Natural killer cell (primary cell): ENCODE measurements at regions not wholly inside any gene's neighbourhood (a gene's known extent, or its start where the extent isn't known, plus 50 kb on each side); places are given as distances from the start of the nearest gene placed in this dataset.
"Not testable (repeated sequence)": the region's sequence is repeated elsewhere in the genome, so short reads cannot be mapped to it uniquely, and the experiment has no call there.

ENCODE experiments used
- ATAC-seq, 3 donors: fragments of 150-1000 bp in 2 of 3; fragments of 200-7000 bp in 1 of 3; cut with Tn5 transposase; 1 replicate in 1 of 3; 2 replicates in 2 of 3; pipeline ENCODE4 v1.10.0; 2021; ENCODE audit warnings: mild to moderate bottlenecking in 2 of 3, moderate library complexity in 2 of 3
- DNase-seq, 2 donors: peaks; one replicate each; pipeline versions ENCODE4 v3.0.0 to v3.0.0-alpha.2; 2013 to 2021; ENCODE audit warnings: mixed read lengths in 1 of 2
- H3K27ac ChIP-seq: one replicate; pipeline ENCODE4 v1.5.1; 2013; ENCODE audit warnings: mild to moderate bottlenecking, low read length
- H3K27me3 ChIP-seq: one replicate; pipeline ENCODE4 v1.6.1; 2013; ENCODE audit warnings: low read length; ENCODE audit not compliant: control insufficient read depth, insufficient read depth
- H3K36me3 ChIP-seq: one replicate; pipeline ENCODE4 v1.6.1; 2013; ENCODE audit warnings: low read length; ENCODE audit not compliant: control insufficient read depth, insufficient read depth
- H3K4me1 ChIP-seq: one replicate; pipeline ENCODE4 v1.6.1; 2013; ENCODE audit warnings: low read length; ENCODE audit not compliant: control insufficient read depth, insufficient read depth
- H3K4me3 ChIP-seq: one replicate; pipeline ENCODE4 v1.5.1; 2013; ENCODE audit warnings: low read length
- H3K9me3 ChIP-seq: one replicate; pipeline ENCODE4 v1.6.1; 2013; ENCODE audit warnings: low read length; ENCODE audit not compliant: control insufficient read depth, insufficient read depth
- H3K27ac Mint-ChIP-seq, 2 donors: one replicate each; pipeline ENCODE4 v1.8.0; 2022; ENCODE audit warnings: mild to moderate bottlenecking in 2 of 2, mixed read lengths in 2 of 2, moderate library complexity in 1 of 2
- H3K27me3 Mint-ChIP-seq, 2 donors: one replicate each; pipeline ENCODE4 v1.8.0; 2022; ENCODE audit warnings: low read depth in 2 of 2, mixed read lengths in 2 of 2
- H3K36me3 Mint-ChIP-seq: one replicate; pipeline ENCODE4 v1.8.0; 2022; ENCODE audit warnings: mixed read lengths
- H3K4me1 Mint-ChIP-seq, 2 donors: one replicate each; pipeline ENCODE4 v1.8.0; 2022; ENCODE audit warnings: mixed read lengths in 2 of 2
- H3K4me3 Mint-ChIP-seq: one replicate; pipeline ENCODE4 v1.8.0; 2022; ENCODE audit warnings: mild to moderate bottlenecking, moderate library complexity, mixed read lengths
- H3K9me3 Mint-ChIP-seq, 2 donors: one replicate each; pipeline ENCODE4 v1.8.0; 2022; ENCODE audit warnings: mixed read lengths in 2 of 2
- WGBS: methylation state at CpG from one replicate; pipeline ENCODE4 v1.1.7; 2013; ENCODE audit warnings: missing lambda C conversion rate; ENCODE audit not compliant: insufficient coverage; 5-methylcytosine and 5-hydroxymethylcytosine counted together
- intact Hi-C: fragments of 100-400 bp; cut with micrococcal nuclease; formaldehyde crosslinking; loops from one replicate; pipeline ENCODE4 v1.14.2; 2022

DNA sequence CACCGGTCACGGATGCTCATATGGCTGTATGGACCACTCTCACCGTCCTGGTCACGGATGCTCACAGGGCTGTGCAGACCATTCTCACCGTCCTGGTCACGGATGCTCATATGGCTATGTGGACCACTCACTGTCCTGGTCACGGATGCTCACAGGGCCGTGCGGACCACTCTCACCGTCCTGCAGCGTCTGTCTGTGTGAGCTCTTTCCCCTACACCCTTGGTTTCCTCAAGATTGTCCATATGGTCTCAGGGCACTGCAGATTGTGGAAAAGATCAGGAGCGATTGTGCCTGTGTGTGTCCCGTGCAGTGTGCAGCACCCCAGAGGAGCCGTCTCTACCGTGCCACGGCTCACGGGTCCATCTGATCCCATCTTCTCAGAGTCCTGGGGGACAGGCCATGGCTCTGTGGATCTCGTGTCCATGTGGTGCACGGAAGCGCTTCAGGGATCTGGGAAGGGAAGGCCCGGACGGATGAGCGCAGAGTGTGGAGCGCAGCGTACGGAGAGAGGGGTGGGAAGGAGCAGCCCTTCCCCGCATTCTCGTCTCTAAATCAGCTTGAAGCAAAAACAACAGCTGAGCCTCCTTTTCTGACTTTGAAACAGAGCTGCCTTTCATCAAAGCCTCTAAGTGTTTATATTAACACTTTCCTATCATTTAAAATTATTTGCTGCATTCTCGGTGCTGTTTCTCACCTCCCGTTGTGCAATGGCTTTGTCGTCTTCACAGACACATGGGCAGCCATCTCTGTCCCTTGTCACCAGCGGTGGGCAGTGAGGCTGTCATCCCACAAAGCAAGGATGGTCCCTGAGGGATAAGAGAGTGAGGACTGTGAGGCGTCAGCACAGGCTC lies 208.0 kb downstream of the BANP start:
- H3K27me3 Mint-ChIP-seq, H3K4me1 ChIP-seq, H3K27ac Mint-ChIP-seq, H3K27me3 ChIP-seq, H3K36me3 Mint-ChIP-seq, H3K36me3 ChIP-seq, H3K9me3 ChIP-seq, H3K4me3 ChIP-seq, H3K27ac ChIP-seq, ATAC-seq, intact Hi-C loops, H3K4me1 Mint-ChIP-seq, H3K4me3 Mint-ChIP-seq: not testable (repeated sequence)
- WGBS = 85% methylated on average over 29 of the region's 33 CpGs
- peaks cover 0 to 11% of the 10 kb centered on the region in 2 donors for H3K9me3 Mint-ChIP-seq
- peak in 1 of 2 donors; percentile 7 for DNase-seq

DNA sequence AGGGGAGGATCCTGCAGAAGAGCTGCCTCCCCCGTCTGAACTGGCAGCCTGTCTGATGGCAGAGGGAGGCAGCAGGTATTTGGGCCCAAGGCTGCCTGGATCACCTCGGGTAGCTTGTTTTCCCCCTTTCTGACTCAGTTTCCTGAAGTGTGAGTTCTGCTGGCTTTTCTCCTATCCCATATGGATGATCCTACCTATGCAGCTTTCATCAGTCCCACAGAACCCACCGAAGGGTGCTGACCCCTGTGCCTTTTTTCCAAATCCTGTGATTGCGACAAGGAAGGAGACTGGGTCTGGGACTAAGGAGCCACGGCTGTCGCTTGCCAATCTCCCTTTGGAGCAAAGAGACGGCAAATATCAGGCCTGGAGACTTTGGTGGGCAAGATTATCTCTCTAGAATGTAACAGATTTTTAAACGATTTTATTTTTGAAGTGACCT lies 208.7 kb downstream of the BANP start:
- H3K4me3 Mint-ChIP-seq, H3K36me3 ChIP-seq, H3K27me3 Mint-ChIP-seq, H3K27me3 ChIP-seq, H3K9me3 ChIP-seq, intact Hi-C loops, ATAC-seq, H3K4me1 Mint-ChIP-seq, H3K27ac Mint-ChIP-seq, H3K4me1 ChIP-seq, H3K27ac ChIP-seq, H3K4me3 ChIP-seq, H3K36me3 Mint-ChIP-seq: not testable (repeated sequence)
- WGBS = 88% methylated on average over 7 of the region's 8 CpGs
- peaks cover 0 to 11% of the 10 kb centered on the region in 2 donors for H3K9me3 Mint-ChIP-seq
- DNase-seq = peak in 1 of 2 donors; percentile 1

GRCh38 chr16:88161191-88161590 lies 210.0 kb downstream of the BANP start:
- 87% methylated on average over 13 of the region's 13 CpGs for WGBS
- H3K9me3 ChIP-seq, H3K36me3 Mint-ChIP-seq, intact Hi-C loops, H3K36me3 ChIP-seq, H3K4me3 ChIP-seq, H3K27me3 Mint-ChIP-seq, H3K27ac Mint-ChIP-seq, DNase-seq, H3K4me1 ChIP-seq, H3K27ac ChIP-seq, H3K4me1 Mint-ChIP-seq, H3K4me3 Mint-ChIP-seq, H3K27me3 ChIP-seq, ATAC-seq: not testable (repeated sequence)
- H3K9me3 Mint-ChIP-seq = peaks cover 0 to 11% of the 10 kb centered on the region in 2 donors

DNA sequence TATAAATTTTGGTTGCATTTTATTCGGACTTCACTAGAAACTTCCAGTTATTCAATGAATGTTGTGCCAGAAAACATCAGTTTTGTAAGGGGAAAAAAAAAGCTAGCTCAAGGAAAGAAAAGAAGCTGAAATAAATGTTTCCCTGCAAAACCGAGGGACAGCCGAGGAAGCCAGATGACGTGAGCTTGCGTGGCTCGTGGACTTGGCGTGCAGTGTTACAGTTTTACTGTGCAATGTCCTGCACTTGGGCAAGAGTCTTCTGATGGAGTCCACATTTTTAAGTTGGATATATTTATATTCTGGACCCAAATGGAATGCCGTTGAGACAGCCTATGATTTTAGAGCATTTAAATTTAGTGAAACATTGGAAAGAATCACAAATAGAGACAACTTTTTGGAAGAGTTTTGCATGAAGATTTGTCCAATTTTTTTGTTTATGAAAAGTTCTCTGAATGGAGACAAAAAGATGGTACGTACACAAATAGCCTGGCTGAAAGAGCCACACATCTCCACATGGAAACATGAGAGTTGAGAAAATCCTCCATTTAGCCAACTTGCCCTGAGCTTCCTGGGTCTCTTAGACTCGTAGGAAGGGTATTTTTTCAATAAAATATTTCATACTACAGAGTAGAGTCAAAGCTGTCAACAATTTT lies 210.5 kb downstream of the BANP start:
- DNase-seq, H3K27me3 Mint-ChIP-seq, H3K27ac ChIP-seq, H3K4me1 Mint-ChIP-seq, H3K9me3 ChIP-seq, H3K36me3 ChIP-seq, H3K4me3 Mint-ChIP-seq, H3K27me3 ChIP-seq, H3K4me1 ChIP-seq, intact Hi-C loops, H3K36me3 Mint-ChIP-seq, ATAC-seq, H3K27ac Mint-ChIP-seq, H3K4me3 ChIP-seq: not testable (repeated sequence)
- peaks cover 0 to 11% of the 10 kb centered on the region in 2 donors for H3K9me3 Mint-ChIP-seq
- WGBS = 97% methylated on average over 8 of the region's 10 CpGs

GRCh38 chr16:88162778-88163177 lies 211.5 kb downstream of the BANP start:
- H3K27ac ChIP-seq, H3K9me3 ChIP-seq, DNase-seq, H3K27ac Mint-ChIP-seq, H3K4me3 ChIP-seq, H3K4me1 Mint-ChIP-seq, H3K36me3 Mint-ChIP-seq, H3K27me3 Mint-ChIP-seq, ATAC-seq, intact Hi-C loops, H3K27me3 ChIP-seq, H3K4me1 ChIP-seq, H3K36me3 ChIP-seq, H3K4me3 Mint-ChIP-seq: not testable (repeated sequence)
- peaks cover 0 to 11% of the 10 kb centered on the region in 2 donors for H3K9me3 Mint-ChIP-seq
- 90% methylated on average over 1 of the region's 2 CpGs for WGBS

GRCh38 chr16:88164196-88165039 lies 213.2 kb downstream of the BANP start:
- H3K9me3 ChIP-seq, H3K4me3 Mint-ChIP-seq, DNase-seq, H3K36me3 ChIP-seq, H3K36me3 Mint-ChIP-seq, intact Hi-C loops, H3K4me1 ChIP-seq, H3K4me1 Mint-ChIP-seq, H3K27me3 Mint-ChIP-seq, H3K27ac Mint-ChIP-seq, H3K27ac ChIP-seq, H3K4me3 ChIP-seq, H3K27me3 ChIP-seq: not testable (repeated sequence)
- H3K9me3 Mint-ChIP-seq = peaks cover 0 to 11% of the 10 kb centered on the region in 2 donors
- WGBS = 71% methylated on average over 12 of the region's 12 CpGs
- peak in 1 of 3 donors; percentile 19 for ATAC-seq

DNA sequence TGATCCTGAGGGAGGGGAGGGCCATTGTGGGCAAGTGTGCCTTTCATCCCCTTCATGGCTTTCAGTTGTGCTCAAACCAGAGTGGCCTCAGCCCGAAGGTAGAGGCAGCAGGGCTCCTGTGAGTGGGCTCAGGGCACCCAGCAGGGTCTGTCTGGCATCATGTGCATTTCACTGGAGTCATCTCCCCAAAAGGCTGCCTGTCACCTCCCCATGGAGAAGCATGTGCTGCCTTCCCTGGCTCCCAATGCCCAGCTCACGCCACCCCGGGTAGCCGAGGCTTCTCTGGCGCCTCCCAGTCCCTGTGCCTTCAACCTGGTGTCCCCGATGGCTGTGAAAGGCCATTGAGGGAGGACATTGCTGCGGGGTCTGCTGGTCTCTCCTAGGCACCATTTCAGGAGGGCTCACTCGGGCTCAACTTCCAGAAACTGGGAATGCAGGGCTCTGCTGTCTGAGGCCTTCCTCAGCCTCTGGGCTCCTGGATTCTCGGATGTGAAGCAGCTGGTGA lies 213.9 kb downstream of the BANP start:
- H3K27ac Mint-ChIP-seq, H3K27ac ChIP-seq, H3K36me3 Mint-ChIP-seq, intact Hi-C loops, H3K9me3 ChIP-seq, H3K4me3 ChIP-seq, ATAC-seq, H3K27me3 Mint-ChIP-seq, H3K4me3 Mint-ChIP-seq, H3K27me3 ChIP-seq, H3K36me3 ChIP-seq, H3K4me1 ChIP-seq, H3K4me1 Mint-ChIP-seq: not testable (repeated sequence)
- peak in 1 of 2 donors; percentile 14 for DNase-seq
- 86% methylated on average over 9 of the region's 9 CpGs for WGBS
- peaks cover 0 to 11% of the 10 kb centered on the region in 2 donors for H3K9me3 Mint-ChIP-seq
